Erythroblast (primary cell): ENCODE measurements at regions not wholly inside any gene's neighbourhood (a gene's known extent, or its start where the extent isn't known, plus 50 kb on each side); places are given as distances from the start of the nearest gene placed in this dataset.

ENCODE experiments used
- GATA1 ChIP-seq: IDR thresholded peaks from 2 replicates; pipeline ENCODE4 v1.6.1; 2011; ENCODE audit warnings: low read depth, mild to moderate bottlenecking, control low read depth, low read length, moderate library complexity
- POLR2A ChIP-seq: IDR thresholded peaks from 2 replicates; pipeline ENCODE4 v1.6.1; 2011; ENCODE audit warnings: mild to moderate bottlenecking, low read length

GRCh38 chr5:158514319-158514985 lies 585.3 kb downstream of the EBF1 start:
- TF ChIP-seq POLR2A (no peak), GATA1 (no peak)
